Skin of body (tissue), 1 donor: ENCODE measurements at regions not wholly inside any gene's neighbourhood (a gene's known extent, or its start where the extent isn't known, plus 50 kb on each side); places are given as distances from the start of the nearest gene placed in this dataset.
"Not testable (repeated sequence)": the region's sequence is repeated elsewhere in the genome, so short reads cannot be mapped to it uniquely, and the experiment has no call there.

ENCODE experiments used
- DNase-seq: peaks from one replicate; lab custom pipeline; 2025; lab: John Stamatoyannopoulos, UW

- DNase-seq, result no peak
Measured at GRCh38 chr2:209049608-209050007, 374.2 kb upstream of the MAP2 start.

- no peak for DNase-seq
Measured at GRCh38 chr2:209062210-209062609, 361.6 kb upstream of the MAP2 start.

- DNase-seq, result no peak
Measured at GRCh38 chr2:209070262-209070661, 353.6 kb upstream of the MAP2 start.

- DNase-seq, result no peak
Measured at GRCh38 chr2:209073151-209073550, 350.7 kb upstream of the MAP2 start.

- DNase-seq, result no peak
Measured at GRCh38 chr2:209074711-209075110, 349.1 kb upstream of the MAP2 start.

GRCh38 chr2:209076151-209076550 is 347.7 kb upstream of the MAP2 start:
- no peak for DNase-seq

- DNase-seq, result no peak
Measured at GRCh38 chr2:209086761-209087160, 337.1 kb upstream of the MAP2 start.

GRCh38 chr2:209091056-209091455 is 332.8 kb upstream of the MAP2 start:
- DNase-seq, result no peak

- no peak for DNase-seq
Measured at GRCh38 chr2:209094221-209094620, 329.6 kb upstream of the MAP2 start.

GRCh38 chr2:209095432-209095831 is 328.4 kb upstream of the MAP2 start:
- no peak for DNase-seq

GRCh38 chr2:209097168-209097567 is 326.7 kb upstream of the MAP2 start:
- DNase-seq, result no peak

- no peak for DNase-seq
Measured at GRCh38 chr2:209102319-209102718, 321.5 kb upstream of the MAP2 start.

- no peak for DNase-seq
Measured at GRCh38 chr2:209113026-209113425, 310.8 kb upstream of the MAP2 start.

GRCh38 chr2:209114588-209115240 is 309.1 kb upstream of the MAP2 start:
- DNase-seq, result no peak

GRCh38 chr2:209121691-209122090 is 302.2 kb upstream of the MAP2 start:
- DNase-seq, result no peak

GRCh38 chr2:209125291-209125690 is 298.6 kb upstream of the MAP2 start:
- no peak for DNase-seq

- no peak for DNase-seq
Measured at GRCh38 chr2:209138079-209138478, 285.8 kb upstream of the MAP2 start.

GRCh38 chr2:209141142-209141541 is 282.7 kb upstream of the MAP2 start:
- no peak for DNase-seq

GRCh38 chr2:209141818-209142217 is 282.0 kb upstream of the MAP2 start:
- no peak for DNase-seq

GRCh38 chr2:209145220-209145691 is 278.6 kb upstream of the MAP2 start:
- DNase-seq, result not testable (repeated sequence)

- DNase-seq, result no peak
Measured at GRCh38 chr2:209145941-209146681, 277.7 kb upstream of the MAP2 start.

- DNase-seq, result no peak
Measured at GRCh38 chr2:209146682-209147320, 277.0 kb upstream of the MAP2 start.

GRCh38 chr2:209147981-209148380 is 275.9 kb upstream of the MAP2 start:
- DNase-seq, result no peak
